ENCODE measurements at regions not wholly inside any gene's neighbourhood (a gene's known extent, or its start where the extent isn't known, plus 50 kb on each side); places are given as distances from the start of the nearest gene placed in this dataset.
"Not testable (repeated sequence)": the region's sequence is repeated elsewhere in the genome, so short reads cannot be mapped to it uniquely, and the experiment has no call there.

DNA sequence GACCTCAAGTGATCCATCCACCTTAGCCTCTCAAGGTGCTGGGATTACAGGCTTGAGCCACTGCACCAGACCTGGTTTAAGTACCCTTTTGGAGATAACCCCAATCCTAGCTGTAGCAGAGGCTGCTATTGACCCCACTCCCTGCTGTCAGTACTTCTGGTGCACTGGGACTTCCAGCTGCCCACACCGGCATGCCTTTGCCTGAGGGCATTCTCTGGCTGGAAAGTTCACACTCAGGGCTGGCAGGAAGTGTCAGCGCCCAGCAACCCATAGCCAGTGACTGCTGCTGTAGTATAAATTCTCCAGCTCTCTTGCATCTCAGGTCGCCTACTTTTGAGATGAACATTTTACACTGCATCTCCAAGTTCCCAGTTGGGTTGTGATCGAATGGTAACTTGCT, 75.3 kb downstream of the UTRN start:
- no peak for DNase-seq

- DNase-seq, result no peak
Measured at GRCh38 chr6:144361016-144361415, 75.9 kb downstream of the UTRN start.

DNA sequence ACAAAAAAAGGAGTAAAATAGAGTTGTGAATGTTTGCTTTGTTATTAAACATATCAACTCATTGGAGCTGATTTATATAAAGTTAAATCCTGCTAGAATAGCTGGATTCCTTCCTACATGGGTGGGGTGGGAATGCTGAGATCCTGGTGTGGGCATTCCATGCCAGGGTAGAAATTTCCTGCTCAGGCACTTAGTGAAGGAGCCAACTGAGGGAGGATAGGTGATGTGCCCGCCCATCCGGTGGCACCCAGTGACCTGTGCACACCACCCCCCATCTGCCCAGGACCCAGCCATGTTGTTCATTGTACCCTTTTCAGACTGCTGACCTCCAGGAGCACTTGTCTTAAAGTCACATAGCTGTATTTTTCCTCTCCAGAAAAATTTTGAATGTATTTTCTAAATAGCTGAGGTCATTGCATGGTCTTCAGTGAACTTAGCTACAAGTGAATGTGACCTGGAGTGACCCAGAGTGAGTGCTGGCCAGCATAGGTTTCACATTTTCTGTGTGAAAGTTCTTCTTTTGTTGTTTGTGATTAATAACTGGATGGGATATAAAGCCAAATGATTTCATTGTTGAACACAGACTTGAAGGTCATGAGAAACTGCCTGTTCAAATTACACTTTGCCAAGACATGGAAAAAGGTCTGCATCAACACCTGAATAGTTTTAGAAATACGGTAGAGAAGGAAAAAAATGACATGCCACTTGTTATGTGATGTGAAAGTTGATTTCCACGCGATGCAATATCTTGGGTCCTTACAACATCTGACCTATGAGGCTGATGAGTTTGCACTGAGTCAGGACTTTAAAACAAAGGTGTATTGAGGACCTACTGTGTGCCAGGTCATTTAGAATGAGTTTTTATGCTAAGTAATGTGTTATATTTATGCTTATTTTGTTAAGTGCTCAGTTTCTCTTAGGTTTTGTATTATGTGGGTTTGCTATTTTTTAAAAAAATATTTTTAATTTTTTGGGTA, 77.2 kb downstream of the UTRN start:
- no peak for DNase-seq

DNA sequence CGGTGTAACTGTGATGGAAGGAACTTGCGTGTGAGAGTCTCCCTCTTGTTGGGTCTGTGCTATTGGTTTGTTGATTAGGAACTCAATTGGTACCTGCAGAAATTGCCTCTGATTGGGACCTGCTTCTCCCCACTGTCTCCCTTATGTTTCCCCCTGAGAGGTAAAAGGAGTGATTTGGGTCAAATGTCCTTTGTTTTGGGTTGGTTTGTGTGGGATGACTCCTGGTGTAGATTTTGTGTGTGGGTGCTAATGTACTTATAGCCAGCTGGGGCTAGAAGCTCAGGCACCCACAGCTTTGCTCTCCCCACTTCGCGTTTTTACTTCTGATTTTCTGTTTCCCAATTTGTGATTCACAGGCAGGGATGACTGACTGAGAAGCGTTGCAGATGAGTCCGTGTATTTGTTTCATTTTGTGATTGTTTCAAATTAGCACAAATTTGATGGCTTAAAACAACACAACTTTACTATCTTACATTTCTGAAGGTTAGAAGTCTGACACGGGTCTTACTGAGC, 79.1 kb downstream of the UTRN start:
- no peak for DNase-seq

- DNase-seq, result no peak
Measured at GRCh38 chr6:144364782-144365181, 79.6 kb downstream of the UTRN start.

DNA sequence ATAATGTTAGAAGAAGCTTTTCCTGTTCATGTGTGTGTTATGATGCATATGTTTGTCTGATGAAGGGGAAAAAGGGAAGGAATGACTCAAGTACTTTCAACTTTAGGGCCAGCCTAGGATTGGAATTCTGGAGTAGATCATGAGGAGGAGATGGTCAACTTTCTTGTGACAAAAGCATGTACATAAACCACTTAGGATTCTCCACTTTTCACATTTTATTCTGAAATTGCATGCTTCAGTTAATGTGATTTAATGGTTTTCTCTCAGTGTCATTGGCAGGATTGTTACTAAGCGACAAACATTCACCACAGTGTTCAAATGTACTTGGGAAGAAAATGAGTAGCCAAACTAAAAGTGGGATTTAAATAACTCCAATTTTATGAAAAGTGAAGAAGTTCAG, 80.1 kb downstream of the UTRN start:
- DNase-seq, result no peak

GRCh38 chr6:144369696-144370095, 84.6 kb downstream of the UTRN start:
- not testable (repeated sequence) for DNase-seq

DNA sequence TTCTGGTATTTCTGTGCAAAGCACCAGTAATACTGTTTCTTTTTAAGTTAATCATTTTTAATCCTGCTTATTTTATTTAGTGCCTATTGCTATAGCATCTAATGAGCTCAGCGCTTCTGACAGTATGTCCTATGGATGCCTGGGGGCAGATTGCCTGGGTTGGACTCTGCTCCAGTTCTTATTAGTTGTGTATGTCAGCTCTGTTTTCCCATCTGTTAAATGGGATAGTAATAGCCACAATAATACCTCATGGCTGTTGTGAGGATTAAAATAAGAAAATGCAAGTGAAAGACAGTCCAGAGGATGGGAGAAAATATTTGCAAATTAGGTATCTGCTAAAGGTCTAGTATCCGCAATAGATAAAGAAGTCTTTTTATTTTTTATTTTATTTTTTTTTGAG, 87.0 kb downstream of the UTRN start:
- DNase-seq, result no peak

DNA sequence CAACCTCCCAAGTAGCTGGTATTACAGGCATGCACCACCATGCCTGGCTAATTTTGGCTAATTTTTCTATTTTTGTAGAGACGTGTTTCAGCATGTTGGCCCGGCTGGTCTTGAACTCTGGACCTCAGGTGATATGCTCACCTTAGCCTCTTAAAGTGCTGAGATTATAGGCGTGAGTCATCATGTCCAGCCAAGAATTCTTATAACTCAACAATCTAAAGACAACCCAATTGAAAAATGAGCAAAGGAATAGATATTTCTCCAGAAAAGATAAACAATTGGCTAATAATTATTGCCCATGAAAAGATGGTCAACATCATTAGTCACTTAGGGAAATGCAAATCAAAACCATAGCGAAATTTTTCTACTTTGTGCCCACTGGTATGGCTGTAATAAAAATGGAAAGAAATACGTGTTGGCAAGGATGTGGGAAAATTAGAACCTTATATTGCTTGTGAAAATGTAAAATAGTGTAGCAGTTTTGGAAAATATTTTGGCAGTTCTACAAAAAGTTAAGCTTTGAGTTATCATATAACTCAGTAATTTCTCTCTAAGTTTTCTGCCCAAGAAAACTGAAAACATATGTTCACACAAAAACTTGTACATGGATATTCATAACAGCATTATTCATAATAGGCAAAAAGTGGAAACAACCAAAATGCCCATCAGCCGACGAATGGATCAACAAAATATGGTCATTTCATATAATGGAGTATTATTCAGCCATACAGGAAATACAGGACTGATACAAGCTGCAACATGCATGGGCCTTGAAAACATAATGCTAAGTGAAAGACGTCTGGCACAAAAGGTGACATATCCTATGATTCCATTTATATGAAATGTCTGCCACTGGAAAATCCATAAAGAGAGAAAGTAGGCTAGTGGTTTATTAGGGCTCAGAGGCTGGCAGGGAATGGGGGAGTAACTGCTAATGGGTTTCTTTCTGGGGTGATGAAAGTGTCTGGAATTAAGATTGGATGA, 87.8 kb downstream of the UTRN start:
- DNase-seq, result no peak

- DNase-seq, result not testable (repeated sequence)
Measured at GRCh38 chr6:144374525-144374924, 89.4 kb downstream of the UTRN start.

- no peak for DNase-seq
Measured at GRCh38 chr6:144377586-144378210, 92.6 kb downstream of the UTRN start.

DNA sequence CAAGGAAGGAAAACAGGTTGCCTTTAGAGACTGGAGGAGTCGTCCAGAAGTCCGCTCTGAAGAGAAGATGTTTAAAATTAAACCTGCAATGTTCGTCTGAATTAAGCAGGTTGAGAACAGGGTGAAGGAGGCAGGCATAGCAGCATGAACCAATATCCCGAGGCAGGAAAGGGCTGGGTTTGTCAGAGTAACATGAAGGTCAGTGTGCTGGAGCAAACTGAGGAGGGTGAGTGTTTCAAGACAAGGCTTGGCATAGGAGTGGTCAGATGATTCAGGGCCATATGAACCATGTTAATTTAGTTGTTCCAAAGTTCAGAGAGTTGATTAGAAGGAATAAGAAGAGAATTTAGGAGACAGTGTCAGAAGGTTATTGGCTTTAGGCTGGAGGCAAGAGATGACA, 93.3 kb downstream of the UTRN start:
- no peak for DNase-seq

DNA sequence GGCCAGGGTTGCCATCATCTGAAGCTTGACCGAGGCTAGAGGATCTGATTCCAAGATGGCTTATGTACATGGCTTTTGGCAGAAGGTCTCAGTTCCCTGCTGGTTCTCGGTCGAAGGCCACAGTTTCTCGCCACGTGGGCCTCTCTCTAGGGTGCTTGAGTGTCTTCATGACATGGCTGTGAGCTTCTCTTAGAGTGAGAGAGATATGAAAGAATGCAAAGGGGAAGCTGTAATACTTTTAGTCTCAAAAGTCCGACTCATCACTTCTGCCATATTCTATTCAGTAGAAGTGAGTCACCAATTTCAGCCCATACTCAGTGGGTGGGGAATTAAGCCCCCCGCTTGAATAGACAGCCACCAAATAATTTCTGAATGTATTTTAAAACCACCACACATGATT, 94.2 kb downstream of the UTRN start:
- DNase-seq, result no peak

GRCh38 chr6:144381499-144381898, 96.4 kb downstream of the UTRN start:
- not testable (repeated sequence) for DNase-seq

- DNase-seq, result no peak
Measured at GRCh38 chr6:144383336-144383735, 98.2 kb downstream of the UTRN start.

GRCh38 chr6:144384427-144384826, 99.3 kb downstream of the UTRN start:
- no peak for DNase-seq

DNA sequence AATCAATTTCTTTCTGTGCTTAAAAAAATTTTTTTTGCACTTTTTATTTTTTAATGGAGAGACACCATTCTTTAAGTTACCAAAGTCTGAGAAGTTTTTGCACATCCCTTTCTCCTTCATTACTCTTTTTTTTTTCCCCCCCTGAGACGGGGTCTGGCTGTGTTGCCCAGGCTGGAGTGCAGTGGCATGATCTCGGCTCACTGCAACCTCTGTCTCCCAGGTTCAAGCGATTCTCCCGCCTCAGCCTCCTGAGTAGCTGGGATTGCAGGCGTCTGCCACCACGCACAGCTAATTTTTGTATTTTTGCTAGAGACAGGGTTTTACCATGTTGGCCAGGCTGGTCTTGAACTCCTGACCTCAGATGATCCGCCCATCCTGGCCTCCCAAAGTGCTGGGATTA, 104.3 kb downstream of the UTRN start:
- DNase-seq, result not testable (repeated sequence)

DNA sequence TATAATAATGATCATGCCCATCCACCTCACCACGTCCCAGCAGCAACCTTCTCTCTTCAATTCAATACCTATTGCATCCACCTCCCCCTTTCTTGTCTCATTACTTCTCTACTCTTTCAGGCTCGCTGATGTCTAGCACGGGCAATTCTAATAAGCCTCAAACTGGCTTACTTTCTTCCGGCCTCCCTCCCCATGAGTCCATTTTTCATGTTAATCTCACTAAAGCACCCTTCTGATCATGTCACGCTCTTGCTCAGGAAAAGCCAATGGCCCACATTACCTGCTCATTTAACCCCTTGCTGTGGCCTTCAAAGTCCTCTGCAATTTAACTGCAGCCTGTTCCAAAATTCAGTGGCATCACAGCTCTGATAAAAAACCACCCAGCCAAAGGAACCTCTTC, 105.1 kb downstream of the UTRN start:
- no peak for DNase-seq

- no peak for DNase-seq
Measured at GRCh38 chr6:144390886-144391285, 105.8 kb downstream of the UTRN start.

- DNase-seq, result no peak
Measured at GRCh38 chr6:144392536-144392935, 107.4 kb downstream of the UTRN start.

DNA sequence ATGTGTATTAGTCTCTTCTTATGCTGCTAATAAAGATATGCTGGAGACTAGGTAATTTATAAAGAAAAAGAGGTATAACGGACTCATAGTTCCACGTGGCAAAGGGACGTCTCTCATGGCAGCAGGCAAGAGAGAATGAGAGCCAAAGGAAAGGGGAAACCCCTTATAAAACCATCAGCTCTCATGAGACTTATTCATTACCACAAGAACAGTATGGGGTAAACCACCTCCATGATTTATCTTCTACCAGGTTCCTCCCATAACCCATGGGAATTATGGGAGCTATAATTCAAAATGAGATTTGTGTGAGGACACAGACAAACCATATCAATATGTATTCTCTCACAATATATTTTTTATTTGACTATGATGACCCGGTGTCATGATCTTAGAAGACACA, 109.1 kb downstream of the UTRN start:
- DNase-seq, result no peak

GRCh38 chr6:144395014-144395413, 109.9 kb downstream of the UTRN start:
- no peak for DNase-seq

GRCh38 chr6:144395826-144396225, 110.7 kb downstream of the UTRN start:
- DNase-seq, result no peak

All from activated CD8-positive, alpha-beta memory T cell treated with anti-CD3 and anti-CD28 coated beads, Interleukin-2, amount 50 U/mL, for 48 hours (primary cell).